22Rv1 (cell line): ENCODE measurements at regions not wholly inside any gene's neighbourhood (a gene's known extent, or its start where the extent isn't known, plus 50 kb on each side); places are given as distances from the start of the nearest gene placed in this dataset.
A peak's percentile ranks its signal among the peaks of the same experiment; 100 is the strongest.

Experiments used
- H3K27ac ChIP-seq: fragments of 450-650 bp; 2 replicates; pipeline ENCODE4 v1.5.1; 2017
- ZFX ChIP-seq: fragments of 450-650 bp; IDR thresholded peaks from 2 replicates; pipeline ENCODE4 v1.6.1; 2017; ENCODE audit warnings: antibody characterized with exemption, borderline replicate concordance
- TF ChIP-seq, protein P1 (sequence below): fragments of 450-650 bp; IDR thresholded peaks from 2 replicates; pipeline ENCODE4 v1.5.1; 2017; ENCODE audit warnings: mild to moderate bottlenecking

DNA sequence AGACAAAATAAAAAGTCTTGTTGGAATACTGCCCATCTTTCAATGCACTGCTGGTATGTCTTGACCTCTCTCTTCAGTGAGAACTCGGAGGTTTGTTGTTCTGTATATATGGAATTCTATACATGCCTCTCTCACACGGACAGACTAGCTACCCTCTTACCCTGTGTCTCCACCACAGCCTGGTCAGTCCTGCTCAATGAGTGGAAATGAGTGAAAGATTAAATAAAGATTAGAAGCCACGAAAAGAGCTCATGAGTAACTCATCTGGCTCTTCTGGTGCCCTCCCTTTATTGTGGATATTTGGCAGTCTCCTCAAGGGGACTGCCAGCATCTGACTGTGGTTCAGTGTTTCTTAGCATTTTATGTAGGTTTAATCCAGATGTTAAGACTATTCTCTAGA, 262.8 kb upstream of the MAP3K7 start:
- TF ChIP-seq, protein P1, sequence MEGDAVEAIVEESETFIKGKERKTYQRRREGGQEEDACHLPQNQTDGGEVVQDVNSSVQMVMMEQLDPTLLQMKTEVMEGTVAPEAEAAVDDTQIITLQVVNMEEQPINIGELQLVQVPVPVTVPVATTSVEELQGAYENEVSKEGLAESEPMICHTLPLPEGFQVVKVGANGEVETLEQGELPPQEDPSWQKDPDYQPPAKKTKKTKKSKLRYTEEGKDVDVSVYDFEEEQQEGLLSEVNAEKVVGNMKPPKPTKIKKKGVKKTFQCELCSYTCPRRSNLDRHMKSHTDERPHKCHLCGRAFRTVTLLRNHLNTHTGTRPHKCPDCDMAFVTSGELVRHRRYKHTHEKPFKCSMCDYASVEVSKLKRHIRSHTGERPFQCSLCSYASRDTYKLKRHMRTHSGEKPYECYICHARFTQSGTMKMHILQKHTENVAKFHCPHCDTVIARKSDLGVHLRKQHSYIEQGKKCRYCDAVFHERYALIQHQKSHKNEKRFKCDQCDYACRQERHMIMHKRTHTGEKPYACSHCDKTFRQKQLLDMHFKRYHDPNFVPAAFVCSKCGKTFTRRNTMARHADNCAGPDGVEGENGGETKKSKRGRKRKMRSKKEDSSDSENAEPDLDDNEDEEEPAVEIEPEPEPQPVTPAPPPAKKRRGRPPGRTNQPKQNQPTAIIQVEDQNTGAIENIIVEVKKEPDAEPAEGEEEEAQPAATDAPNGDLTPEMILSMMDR: no peak
- TF ChIP-seq ZFX: no peak
- no peak overlapping the region for H3K27ac ChIP-seq

DNA sequence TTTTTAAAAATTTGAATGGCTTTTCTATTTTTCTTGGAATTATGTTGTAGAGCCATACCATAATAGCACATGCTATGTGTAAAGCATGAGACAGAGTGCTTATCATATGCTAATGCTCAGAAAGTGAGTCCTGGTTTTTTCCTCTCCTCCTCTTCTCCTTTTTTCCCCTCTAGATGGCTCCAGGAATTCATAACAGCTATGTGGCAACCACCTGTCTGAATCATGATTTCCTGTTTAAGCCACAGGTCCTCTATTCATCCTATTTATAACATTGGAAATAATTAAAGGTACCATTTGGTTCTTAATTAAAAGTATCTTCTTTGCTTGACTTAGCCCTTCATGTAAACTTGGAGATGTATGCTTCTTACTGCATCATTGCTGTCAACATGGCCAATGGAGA, 260.0 kb upstream of the MAP3K7 start:
- no peak overlapping the region for H3K27ac ChIP-seq
- TF ChIP-seq, protein P1: peak; percentile 13; the same call in 1 of the 2 replicates
- TF ChIP-seq ZFX: no peak

DNA sequence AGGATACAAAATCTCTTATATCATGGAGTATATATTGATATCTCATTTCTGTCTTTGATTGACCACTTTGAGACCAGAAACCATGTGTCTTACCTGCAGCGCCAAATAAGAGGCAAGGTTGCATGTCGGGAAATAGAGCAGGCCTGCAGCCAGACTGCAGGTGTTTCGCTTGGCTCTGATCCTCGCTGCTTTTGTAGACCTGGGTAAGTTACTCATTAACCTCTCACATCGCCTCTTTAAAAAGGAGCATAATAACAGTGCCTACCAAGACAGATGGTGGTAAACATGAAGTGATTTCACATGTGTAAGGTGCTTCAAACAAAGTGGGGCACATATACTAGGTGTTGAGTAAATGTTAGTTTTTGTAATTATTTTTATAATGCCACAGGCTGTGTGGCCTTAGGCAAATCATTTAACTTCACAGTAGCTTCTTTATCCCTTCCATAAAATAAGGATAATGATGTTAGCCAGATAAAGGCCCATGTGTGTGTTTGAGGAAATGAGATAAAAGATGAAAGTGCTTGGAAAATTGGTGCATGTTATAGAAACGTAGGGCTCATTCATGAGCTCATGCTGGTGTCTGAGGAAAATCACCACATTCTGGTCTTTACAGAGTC, 248.8 kb upstream of the MAP3K7 start:
- TF ChIP-seq, protein P1: no peak
- no peak for TF ChIP-seq ZFX
- no peak overlapping the region for H3K27ac ChIP-seq

DNA sequence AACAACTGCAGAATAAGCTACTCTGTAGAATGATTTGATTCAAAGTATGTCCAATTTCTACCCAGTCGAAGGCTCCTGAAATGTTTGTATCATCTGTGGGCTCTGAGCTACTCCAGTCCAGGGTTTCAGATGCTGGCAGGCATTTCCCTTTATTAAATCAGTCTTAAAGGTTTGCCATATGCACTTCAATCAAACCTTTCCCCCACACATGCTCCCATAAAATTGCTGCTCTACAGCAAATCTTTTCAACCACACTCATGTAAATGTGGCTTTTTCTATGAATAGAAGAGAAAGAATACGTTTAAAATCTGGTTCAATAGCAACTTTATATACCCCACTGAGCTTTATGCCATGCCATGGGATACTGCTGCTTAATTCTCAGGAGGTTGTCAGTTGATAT, 242.4 kb upstream of the MAP3K7 start:
- TF ChIP-seq ZFX: no peak
- TF ChIP-seq, protein P1: no peak
- H3K27ac ChIP-seq: no peak overlapping the region

DNA sequence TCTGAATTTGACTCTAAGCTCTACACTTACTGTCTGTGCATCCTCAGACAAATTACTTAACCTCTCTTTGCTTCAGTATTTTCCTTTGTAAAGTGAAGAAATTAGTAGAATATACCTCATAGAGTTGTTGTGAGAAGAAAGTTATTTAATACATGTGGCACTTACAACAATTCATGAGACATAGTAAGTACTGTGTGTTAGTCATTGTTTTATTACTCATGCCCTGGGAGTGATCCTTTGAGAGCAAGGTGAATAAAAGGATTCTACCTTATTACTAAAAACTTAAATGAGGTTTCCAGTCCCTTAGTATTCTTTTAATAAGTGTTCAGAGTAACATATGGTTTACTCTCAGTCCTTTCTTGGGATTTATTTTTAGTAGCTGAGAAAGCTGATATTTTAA, 233.6 kb upstream of the MAP3K7 start:
- no peak for TF ChIP-seq ZFX
- H3K27ac ChIP-seq: no peak overlapping the region

DNA sequence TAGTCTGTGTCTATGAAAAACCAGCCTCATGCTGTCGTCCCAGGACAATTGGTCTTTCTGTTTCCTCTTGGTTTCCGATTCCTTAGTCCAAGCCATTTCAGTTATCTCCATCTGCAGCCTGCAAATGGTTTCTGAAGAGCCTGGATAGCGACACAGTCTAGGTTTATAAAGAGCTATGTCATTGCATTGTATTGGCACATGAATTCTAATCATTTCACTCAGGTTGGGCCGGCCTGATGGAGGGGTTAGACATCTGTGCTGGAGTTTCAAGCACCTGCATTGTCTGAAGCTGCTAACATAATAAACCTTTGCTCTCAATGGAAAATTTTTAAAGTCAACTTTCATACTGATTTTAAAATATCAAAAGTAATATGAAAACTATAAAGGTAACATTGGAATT, 232.6 kb upstream of the MAP3K7 start:
- H3K27ac ChIP-seq: no peak overlapping the region
- TF ChIP-seq ZFX: no peak
- TF ChIP-seq, protein P1: no peak

DNA sequence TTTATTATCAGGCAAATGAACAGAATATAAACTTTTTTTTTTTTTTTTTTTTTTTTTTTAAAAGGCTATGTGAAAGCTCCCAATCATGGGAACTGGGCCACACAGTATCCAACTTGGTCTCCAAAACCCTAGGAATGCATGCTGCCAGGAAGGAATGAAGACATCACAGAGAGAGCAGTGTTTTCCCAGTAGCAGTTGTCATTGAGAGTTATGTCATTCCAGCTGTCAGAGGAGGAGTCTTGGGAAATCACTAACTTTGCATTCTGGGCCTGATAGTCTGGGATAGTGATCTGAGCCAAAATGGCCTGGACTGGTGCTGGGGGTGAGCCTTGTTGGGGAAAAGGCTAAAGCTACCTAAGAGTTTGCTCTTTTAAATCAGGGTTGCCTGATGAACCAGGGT, 231.3 kb upstream of the MAP3K7 start:
- H3K27ac ChIP-seq: no peak overlapping the region

More for the DNA sequence above, 231.3 kb upstream of the MAP3K7 start:
- no peak for TF ChIP-seq ZFX
- TF ChIP-seq, protein P1: no peak
